ENCODE measurements at regions not wholly inside any gene's neighbourhood (a gene's known extent, or its start where the extent isn't known, plus 50 kb on each side); places are given as distances from the start of the nearest gene placed in this dataset.

DNA sequence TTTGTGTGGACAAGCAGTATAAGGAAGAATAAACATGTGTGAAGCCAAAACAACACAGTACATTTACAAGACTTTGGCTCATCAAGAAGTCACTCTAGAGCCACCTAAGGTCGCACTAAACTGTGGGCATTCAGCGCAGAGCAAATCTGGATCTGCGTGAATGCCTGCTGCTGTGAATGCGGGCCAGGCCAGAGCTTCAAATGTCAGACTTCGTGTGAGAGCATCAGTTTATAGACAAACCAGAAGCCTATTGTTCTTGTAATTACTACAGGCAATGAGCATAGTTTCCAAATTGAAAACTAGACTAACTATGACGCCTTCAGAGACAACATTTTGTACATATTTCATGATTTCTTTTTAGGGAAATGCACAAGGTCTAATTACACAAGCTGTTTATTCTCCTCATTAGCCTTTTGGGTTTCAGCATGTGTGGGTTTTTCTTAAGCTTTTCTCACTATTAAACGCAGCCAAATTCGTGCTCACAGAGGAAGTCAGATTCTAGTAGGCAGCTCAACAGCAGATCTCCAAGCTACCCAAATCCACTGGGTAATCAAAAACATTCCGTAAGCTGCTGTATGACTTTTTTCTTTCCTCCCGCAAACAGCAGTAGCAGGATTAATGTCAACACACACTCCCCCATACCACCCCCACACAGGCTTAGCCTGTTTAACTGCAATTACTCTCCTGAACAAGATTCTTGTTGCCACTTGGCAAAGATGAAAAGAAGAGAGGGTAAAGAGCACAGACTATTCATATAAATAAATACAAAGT, 84.5 kb upstream of the SETMAR start:
- TF ChIP-seq POLR2A (IDR thresholded peaks at IDR 0.05; ENCODE audit: low read length) = no peak
- TF ChIP-seq GATA1 (IDR thresholded peaks at IDR 0.05; ENCODE audit: low read depth, low read length) = no peak
